Glutamatergic neuron (in vitro differentiated cells): ENCODE measurements at regions not wholly inside any gene's neighbourhood (a gene's known extent, or its start where the extent isn't known, plus 50 kb on each side); places are given as distances from the start of the nearest gene placed in this dataset.

ENCODE experiments used
- DNase-seq: peaks from one replicate; pipeline ENCODE4 v3.0.0; 2022
- H3K27ac Mint-ChIP-seq: one replicate; pipeline ENCODE4 v1.8.0; 2020; ENCODE audit warnings: mild to moderate bottlenecking, mixed read lengths, inconsistent platforms; ENCODE audit not compliant: unreplicated experiment
- H3K27me3 Mint-ChIP-seq: one replicate; pipeline ENCODE4 v1.8.0; 2020; ENCODE audit warnings: mild to moderate bottlenecking, moderate library complexity, mixed read lengths, inconsistent platforms; ENCODE audit not compliant: unreplicated experiment
- H3K36me3 Mint-ChIP-seq: one replicate; pipeline ENCODE4 v1.8.0; 2020; ENCODE audit warnings: mild to moderate bottlenecking, mixed read lengths, inconsistent platforms; ENCODE audit not compliant: unreplicated experiment
- H3K4me1 Mint-ChIP-seq: one replicate; pipeline ENCODE4 v1.8.0; 2020; ENCODE audit warnings: mild to moderate bottlenecking, low read depth, mixed read lengths, inconsistent platforms; ENCODE audit not compliant: unreplicated experiment
- H3K4me3 Mint-ChIP-seq: one replicate; pipeline ENCODE4 v1.8.0; 2020; ENCODE audit warnings: mild to moderate bottlenecking, mixed read lengths, inconsistent platforms; ENCODE audit not compliant: unreplicated experiment
- H3K9me3 Mint-ChIP-seq: one replicate; pipeline ENCODE4 v1.8.0; 2020; ENCODE audit warnings: mild to moderate bottlenecking, moderate library complexity, mixed read lengths, inconsistent platforms; ENCODE audit not compliant: unreplicated experiment
- TF ChIP-seq, protein P1 (sequence below): fragments of 200-600 bp; sonication (generic); IDR thresholded peaks from one replicate; pipeline ENCODE4 v1.5.0; 2021; ENCODE audit not compliant: partially characterized antibody, unreplicated experiment

DNA sequence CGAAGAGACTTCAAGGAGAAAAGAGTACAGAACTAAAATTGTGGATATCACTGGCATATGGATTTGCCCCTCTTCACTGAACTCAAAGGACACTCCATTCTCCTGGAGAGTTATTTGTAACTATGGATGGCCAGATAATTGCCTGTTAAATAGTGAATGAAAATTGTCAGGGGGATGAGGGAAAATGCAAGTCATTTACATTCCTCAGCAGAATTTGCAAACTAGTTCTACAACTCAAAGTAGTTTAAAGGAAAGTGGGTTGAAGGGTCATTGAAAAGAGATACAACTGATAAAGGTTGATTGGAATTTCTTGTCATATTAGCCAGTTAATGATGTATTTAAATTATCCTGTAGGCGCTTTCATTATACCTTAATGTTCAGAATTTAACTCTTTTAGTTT lies 266.5 kb upstream of the SPOPL start:
- Mint-ChIP-seq H3K4me1 (no peaks in the 10 kb centered on the region), H3K27ac (no peak overlapping the region), H3K27me3 (no peaks in the 10 kb centered on the region), H3K4me3 (no peak overlapping the region), H3K36me3 (no peaks in the 10 kb centered on the region), H3K9me3 (no peaks in the 10 kb centered on the region)
- TF ChIP-seq, protein P1, sequence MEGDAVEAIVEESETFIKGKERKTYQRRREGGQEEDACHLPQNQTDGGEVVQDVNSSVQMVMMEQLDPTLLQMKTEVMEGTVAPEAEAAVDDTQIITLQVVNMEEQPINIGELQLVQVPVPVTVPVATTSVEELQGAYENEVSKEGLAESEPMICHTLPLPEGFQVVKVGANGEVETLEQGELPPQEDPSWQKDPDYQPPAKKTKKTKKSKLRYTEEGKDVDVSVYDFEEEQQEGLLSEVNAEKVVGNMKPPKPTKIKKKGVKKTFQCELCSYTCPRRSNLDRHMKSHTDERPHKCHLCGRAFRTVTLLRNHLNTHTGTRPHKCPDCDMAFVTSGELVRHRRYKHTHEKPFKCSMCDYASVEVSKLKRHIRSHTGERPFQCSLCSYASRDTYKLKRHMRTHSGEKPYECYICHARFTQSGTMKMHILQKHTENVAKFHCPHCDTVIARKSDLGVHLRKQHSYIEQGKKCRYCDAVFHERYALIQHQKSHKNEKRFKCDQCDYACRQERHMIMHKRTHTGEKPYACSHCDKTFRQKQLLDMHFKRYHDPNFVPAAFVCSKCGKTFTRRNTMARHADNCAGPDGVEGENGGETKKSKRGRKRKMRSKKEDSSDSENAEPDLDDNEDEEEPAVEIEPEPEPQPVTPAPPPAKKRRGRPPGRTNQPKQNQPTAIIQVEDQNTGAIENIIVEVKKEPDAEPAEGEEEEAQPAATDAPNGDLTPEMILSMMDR, result no peak
- no peak for DNase-seq

DNA sequence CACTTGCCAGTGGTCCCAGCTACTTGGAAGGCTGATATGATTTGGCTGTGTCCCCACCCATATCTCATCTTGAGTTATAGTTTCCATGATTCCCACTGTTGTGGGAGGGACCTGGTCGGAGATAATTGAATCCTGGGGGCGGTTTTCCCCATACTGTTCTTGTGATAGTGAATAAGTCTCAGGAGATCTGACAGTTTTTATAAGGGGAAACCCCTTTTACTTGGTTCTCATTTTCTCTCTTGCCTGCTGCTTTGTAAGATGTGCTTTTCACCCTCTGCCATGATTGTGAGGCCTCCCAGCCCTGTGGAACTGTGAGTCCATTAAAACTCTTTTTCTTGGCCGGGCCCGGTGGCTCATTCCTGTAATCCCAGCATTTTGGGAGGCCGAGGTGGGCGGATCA lies 265.4 kb upstream of the SPOPL start:
- Mint-ChIP-seq H3K27me3 (no peaks in the 10 kb centered on the region), H3K27ac (no peak overlapping the region), H3K36me3 (no peaks in the 10 kb centered on the region), H3K4me3 (no peak overlapping the region), H3K9me3 (no peaks in the 10 kb centered on the region), H3K4me1 (no peaks in the 10 kb centered on the region)
- no peak for DNase-seq
- TF ChIP-seq, protein P1, result no peak

DNA sequence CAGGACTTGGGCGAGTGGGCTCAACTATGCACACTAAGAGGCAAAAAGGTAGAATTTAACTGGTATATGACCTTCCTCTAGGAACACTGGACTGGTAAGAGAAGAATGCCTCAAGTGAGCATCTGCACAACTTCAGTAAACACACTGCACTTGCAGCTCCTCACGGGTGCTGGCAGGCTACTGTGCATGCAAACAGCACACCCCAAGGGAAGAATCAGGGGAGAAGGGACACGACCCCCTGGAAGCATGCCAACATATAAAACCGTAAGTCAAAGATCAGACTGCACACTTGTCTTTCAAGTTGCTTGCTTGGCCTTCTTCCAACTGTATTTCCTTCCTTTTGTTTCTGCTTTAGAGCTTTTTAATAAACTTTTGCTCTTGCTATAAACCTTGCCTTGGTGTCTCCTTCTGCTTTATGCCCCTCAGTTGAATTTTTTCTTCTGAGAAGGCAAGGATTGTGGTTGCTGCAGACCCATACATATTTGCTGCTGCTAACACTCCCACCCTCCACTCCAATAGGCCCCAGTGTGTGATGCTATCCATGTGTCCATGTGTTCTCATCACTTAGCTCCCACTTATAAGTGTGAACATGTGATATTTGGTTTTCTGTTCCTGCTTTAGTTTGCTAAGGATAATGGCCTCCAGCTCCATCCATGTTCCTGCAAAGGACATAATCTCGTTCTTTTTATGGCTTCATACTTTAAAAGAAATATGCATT lies 263.7 kb upstream of the SPOPL start:
- H3K36me3 Mint-ChIP-seq, result no peaks in the 10 kb centered on the region
- TF ChIP-seq, protein P1, result no peak
- H3K27me3 Mint-ChIP-seq, result no peaks in the 10 kb centered on the region
- no peak overlapping the region for H3K4me3 Mint-ChIP-seq
- no peak overlapping the region for H3K27ac Mint-ChIP-seq
- DNase-seq, result no peak
- no peaks in the 10 kb centered on the region for H3K9me3 Mint-ChIP-seq
- H3K4me1 Mint-ChIP-seq, result no peaks in the 10 kb centered on the region

DNA sequence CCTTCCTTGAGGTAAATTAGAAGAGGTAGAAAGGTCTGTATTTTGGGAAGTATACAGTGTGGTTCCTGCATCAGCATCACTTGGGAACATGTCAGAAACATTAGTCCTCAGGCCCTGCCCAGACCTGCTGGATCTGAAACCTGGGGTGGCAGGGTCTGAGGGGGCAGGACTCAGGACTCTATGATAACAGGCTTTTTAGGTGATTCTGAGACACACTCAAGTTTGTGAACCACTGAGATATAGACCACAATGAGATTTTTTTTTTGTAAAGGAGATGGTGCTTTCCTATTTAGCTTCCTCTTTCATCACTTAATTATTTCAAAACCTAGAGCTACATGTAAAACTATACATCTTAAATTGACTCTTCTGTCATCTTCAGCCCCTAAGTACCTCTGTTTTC lies 262.7 kb upstream of the SPOPL start:
- TF ChIP-seq, protein P1, result no peak
- H3K9me3 Mint-ChIP-seq, result no peaks in the 10 kb centered on the region
- H3K36me3 Mint-ChIP-seq, result no peaks in the 10 kb centered on the region
- no peak overlapping the region for H3K4me3 Mint-ChIP-seq
- H3K4me1 Mint-ChIP-seq, result no peaks in the 10 kb centered on the region
- no peak overlapping the region for H3K27ac Mint-ChIP-seq
- no peaks in the 10 kb centered on the region for H3K27me3 Mint-ChIP-seq
- no peak for DNase-seq

DNA sequence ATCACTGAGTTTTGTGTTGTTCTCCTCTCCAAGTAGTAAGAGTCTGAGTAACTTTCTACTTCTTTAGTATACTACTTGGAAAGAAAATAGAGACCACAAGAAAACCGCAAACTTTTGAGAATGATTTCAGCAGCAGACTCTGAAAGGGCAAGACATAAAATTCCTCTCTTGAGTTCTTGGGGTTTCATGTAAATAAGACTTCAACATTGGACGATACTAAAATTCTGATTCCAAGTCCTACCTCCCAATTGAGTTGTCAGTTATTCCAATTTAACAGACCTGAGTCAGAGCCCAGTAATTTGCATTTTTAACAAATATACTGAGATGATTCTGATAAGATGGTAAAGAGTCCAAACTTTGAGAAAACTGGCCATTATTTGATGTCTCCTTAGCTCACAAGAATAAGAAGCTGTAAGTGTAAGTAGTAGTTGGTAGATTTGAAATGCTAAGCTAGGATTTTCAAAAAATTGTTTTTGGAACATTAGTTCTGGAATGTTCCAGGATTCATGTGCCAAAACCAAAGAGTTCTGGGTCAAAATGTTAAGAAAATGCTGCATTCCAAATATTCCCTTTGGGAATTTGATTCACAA lies 261.6 kb upstream of the SPOPL start:
- no peaks in the 10 kb centered on the region for H3K36me3 Mint-ChIP-seq
- TF ChIP-seq, protein P1, result no peak
- H3K4me3 Mint-ChIP-seq, result no peak overlapping the region
- H3K4me1 Mint-ChIP-seq, result no peaks in the 10 kb centered on the region
- H3K27me3 Mint-ChIP-seq, result no peaks in the 10 kb centered on the region
- DNase-seq, result no peak
- no peak overlapping the region for H3K27ac Mint-ChIP-seq
- no peaks in the 10 kb centered on the region for H3K9me3 Mint-ChIP-seq
